ENCODE measurements at regions not wholly inside any gene's neighbourhood (a gene's known extent, or its start where the extent isn't known, plus 50 kb on each side); places are given as distances from the start of the nearest gene placed in this dataset.

DNA sequence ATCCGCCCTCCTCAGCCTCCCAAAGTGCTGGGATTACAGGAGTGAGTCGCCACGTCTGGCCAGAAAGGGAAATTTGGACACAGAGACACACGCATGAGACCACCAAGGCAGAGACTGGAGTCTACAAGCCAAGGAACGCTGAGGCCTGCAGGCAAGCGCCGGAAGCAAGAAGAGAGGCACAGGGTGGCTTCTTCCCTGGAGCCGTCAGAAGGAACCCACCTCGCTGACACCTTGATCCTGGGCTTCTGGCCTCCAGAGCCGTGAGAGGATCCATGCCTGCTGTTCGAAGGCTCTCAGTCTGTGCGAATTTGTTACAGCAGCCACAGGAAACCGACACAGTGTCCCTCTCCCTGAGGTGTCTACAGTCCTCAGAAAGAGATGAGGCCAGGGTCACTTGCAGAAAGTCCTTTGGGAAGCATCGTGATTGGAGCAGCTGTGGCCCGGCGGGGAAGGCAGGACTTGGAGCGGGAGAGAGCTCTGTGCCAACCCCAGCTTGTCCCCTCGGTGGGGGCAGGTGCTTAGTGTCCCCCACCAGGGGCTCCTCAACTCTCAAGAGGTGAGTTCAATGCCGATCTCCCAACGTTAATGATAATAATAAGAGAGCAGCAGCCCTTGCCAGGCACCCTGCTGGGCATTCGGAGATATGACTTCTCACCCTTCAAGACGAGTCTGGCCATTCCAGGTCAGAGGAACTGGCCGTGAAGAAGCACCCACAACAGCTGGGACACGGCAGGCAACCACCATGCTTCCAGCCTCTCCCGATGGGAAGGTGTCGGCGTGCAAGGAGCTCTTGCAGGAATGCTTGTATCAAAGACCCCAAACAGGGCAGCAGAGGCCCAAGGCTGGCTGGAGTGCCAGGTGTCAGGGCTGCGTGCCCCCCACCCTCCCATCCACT is 68.4 kb upstream of the TNRC6C start:
- Histone ChIP-seq H3K27me3 (ENCODE audit: control insufficient read depth in 3 of 3, insufficient read depth in 3 of 3, low read depth in 1 of 3, low read length in 3 of 3) (peaks cover 0 to 26% (median 0%) of the 10 kb centered on the region in 3 experiments), H2BK15ac (ENCODE audit: low read length) (no peak overlapping the region), H3K9me3 (replicated peaks in 1 of 2; ENCODE audit: control insufficient read depth in 2 of 2, insufficient read depth in 1 of 2, low read depth in 1 of 2, low read length in 2 of 2) (no peaks in the 10 kb centered on the region), H3K9ac (ENCODE audit: low read depth, low read length, poor library complexity) (no peak overlapping the region), H2AFZ (ENCODE audit: low read length) (no peak overlapping the region), H2BK5ac (ENCODE audit: low read length) (no peak overlapping the region), H4K91ac (ENCODE audit: low read depth, low read length, poor library complexity) (no peak overlapping the region), H3K36me3 (replicated peaks in 1 of 2; ENCODE audit: control insufficient read depth in 2 of 2, insufficient read depth in 2 of 2, low read length in 2 of 2) (no peaks in the 10 kb centered on the region), H2AK5ac (ENCODE audit: low read depth, low read length) (peak overlapping the region; percentile 2), H3K23ac (ENCODE audit: low read depth, low read length, poor library complexity) (no peak overlapping the region), H3K4me2 (ENCODE audit: insufficient read depth, low read length, poor library complexity, severe bottlenecking) (no peak overlapping the region), H3K4me1 (ENCODE audit: control insufficient read depth in 2 of 2, insufficient read depth in 1 of 2, low read depth in 1 of 2, low read length in 2 of 2) (peaks cover 6 to 9% of the 10 kb centered on the region in 2 donors), H3K14ac (ENCODE audit: low read length) (no peak overlapping the region), H3K4ac (ENCODE audit: low read length) (no peak overlapping the region), H3K4me3 (ENCODE audit: low read length in 2 of 2) (no peak overlapping the region), H2BK120ac (ENCODE audit: low read depth, low read length) (no peak overlapping the region), H3K18ac (ENCODE audit: low read length) (peak overlapping the region; percentile 51), H4K8ac (ENCODE audit: low read depth, low read length) (no peak overlapping the region), H3K79me1 (ENCODE audit: low read depth, low read length) (no peaks in the 10 kb centered on the region), H2BK12ac (ENCODE audit: low read length) (no peak overlapping the region), H3K27ac (replicated peaks; ENCODE audit: low read length) (no peak overlapping the region)
- WGBS, 2 donors (ENCODE audit: extremely low coverage in 2 of 2, insufficient read length in 2 of 2, insufficient replicate concordance in 1 of 2), result no CpG with 5 or more reads among the region's 28 CpGs
- no peak for DNase-seq (ENCODE audit: low spot score)

DNA sequence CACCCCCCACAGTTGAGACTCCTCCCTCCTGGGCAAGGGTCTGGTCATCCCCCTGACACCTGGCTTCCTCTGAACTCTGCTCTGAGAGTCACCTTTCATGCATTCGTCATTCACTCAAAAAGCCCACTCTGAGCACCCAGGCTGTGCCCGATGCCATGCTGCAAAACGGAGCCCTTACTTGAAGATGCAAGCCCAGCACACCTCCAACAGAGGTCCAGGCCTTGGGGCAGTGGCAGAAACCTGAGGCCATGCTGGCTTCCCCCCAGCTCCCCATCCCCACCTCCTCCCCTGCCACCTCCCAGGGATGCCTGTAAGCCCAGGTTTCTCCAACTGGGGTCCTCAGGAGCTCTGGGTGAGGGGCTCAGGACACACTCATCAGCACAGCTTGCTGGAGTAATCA is 67.7 kb upstream of the TNRC6C start:
- Histone ChIP-seq H3K4me3 (ENCODE audit: low read length in 2 of 2) (no peak overlapping the region), H4K8ac (ENCODE audit: low read depth, low read length) (no peak overlapping the region), H2AFZ (ENCODE audit: low read length) (no peak overlapping the region), H3K4me2 (ENCODE audit: insufficient read depth, low read length, poor library complexity, severe bottlenecking) (no peak overlapping the region), H3K4me1 (ENCODE audit: control insufficient read depth in 2 of 2, insufficient read depth in 1 of 2, low read depth in 1 of 2, low read length in 2 of 2) (peaks cover 6 to 9% of the 10 kb centered on the region in 2 donors), H3K18ac (ENCODE audit: low read length) (no peak overlapping the region), H4K91ac (ENCODE audit: low read depth, low read length, poor library complexity) (no peak overlapping the region), H3K23ac (ENCODE audit: low read depth, low read length, poor library complexity) (no peak overlapping the region), H3K79me1 (ENCODE audit: low read depth, low read length) (no peaks in the 10 kb centered on the region), H2BK12ac (ENCODE audit: low read length) (no peak overlapping the region), H3K9me3 (replicated peaks in 1 of 2; ENCODE audit: control insufficient read depth in 2 of 2, insufficient read depth in 1 of 2, low read depth in 1 of 2, low read length in 2 of 2) (no peaks in the 10 kb centered on the region), H2BK120ac (ENCODE audit: low read depth, low read length) (no peak overlapping the region), H2BK15ac (ENCODE audit: low read length) (no peak overlapping the region), H2AK5ac (ENCODE audit: low read depth, low read length) (no peak overlapping the region), H3K27me3 (ENCODE audit: control insufficient read depth in 3 of 3, insufficient read depth in 3 of 3, low read depth in 1 of 3, low read length in 3 of 3) (peaks cover 0 to 26% (median 0%) of the 10 kb centered on the region in 3 experiments), H3K4ac (ENCODE audit: low read length) (no peak overlapping the region), H3K27ac (replicated peaks; ENCODE audit: low read length) (no peak overlapping the region), H3K14ac (ENCODE audit: low read length) (no peak overlapping the region), H2BK5ac (ENCODE audit: low read length) (no peak overlapping the region), H3K9ac (ENCODE audit: low read depth, low read length, poor library complexity) (no peak overlapping the region), H3K36me3 (replicated peaks in 1 of 2; ENCODE audit: control insufficient read depth in 2 of 2, insufficient read depth in 2 of 2, low read length in 2 of 2) (no peaks in the 10 kb centered on the region)
- DNase-seq (ENCODE audit: low spot score), result no peak
- no CpG with 5 or more reads among the region's 3 CpGs for WGBS, 2 donors (ENCODE audit: extremely low coverage in 2 of 2, insufficient read length in 2 of 2, insufficient replicate concordance in 1 of 2)

DNA sequence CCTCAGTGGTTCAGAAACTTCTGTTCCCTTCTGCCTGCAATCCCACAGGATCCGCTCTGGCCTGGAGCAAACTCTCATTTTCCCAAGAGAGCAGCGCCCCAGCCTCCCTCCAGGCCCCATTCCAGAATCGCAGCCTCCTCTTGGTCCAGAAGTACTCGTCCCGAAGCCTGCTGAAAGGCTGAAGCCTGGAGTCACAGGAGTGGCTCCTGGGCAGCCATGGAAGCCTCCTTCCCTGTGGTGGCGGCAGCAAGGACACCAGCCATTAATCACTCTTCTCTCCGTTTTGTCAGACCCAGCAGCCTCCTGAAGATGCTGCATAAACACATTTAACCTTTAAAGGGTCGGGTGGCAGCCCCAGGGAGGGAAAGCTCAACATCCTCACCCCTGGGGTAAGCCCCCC is 66.9 kb upstream of the TNRC6C start:
- H2AK5ac ChIP-seq (ENCODE audit: low read depth, low read length), result no peak overlapping the region
- H3K79me1 ChIP-seq (ENCODE audit: low read depth, low read length), result no peaks in the 10 kb centered on the region
- H3K27ac ChIP-seq (replicated peaks; ENCODE audit: low read length), result no peak overlapping the region
- H3K4me3 ChIP-seq (ENCODE audit: low read length in 2 of 2), result no peak overlapping the region
- no peak overlapping the region for H3K18ac ChIP-seq (ENCODE audit: low read length)
- no peak overlapping the region for H2BK15ac ChIP-seq (ENCODE audit: low read length)
- H3K4ac ChIP-seq (ENCODE audit: low read length), result no peak overlapping the region
- no peak overlapping the region for H3K9ac ChIP-seq (ENCODE audit: low read depth, low read length, poor library complexity)
- no peak overlapping the region for H3K4me2 ChIP-seq (ENCODE audit: insufficient read depth, low read length, poor library complexity, severe bottlenecking)
- no peak overlapping the region for H4K91ac ChIP-seq (ENCODE audit: low read depth, low read length, poor library complexity)
- H3K27me3 ChIP-seq (ENCODE audit: control insufficient read depth in 3 of 3, insufficient read depth in 3 of 3, low read depth in 1 of 3, low read length in 3 of 3), result peaks cover 0 to 22% (median 0%) of the 10 kb centered on the region in 3 experiments
- H3K36me3 ChIP-seq (replicated peaks in 1 of 2; ENCODE audit: control insufficient read depth in 2 of 2, insufficient read depth in 2 of 2, low read length in 2 of 2), result no peaks in the 10 kb centered on the region
- no peaks in the 10 kb centered on the region for H3K9me3 ChIP-seq (replicated peaks in 1 of 2; ENCODE audit: control insufficient read depth in 2 of 2, insufficient read depth in 1 of 2, low read depth in 1 of 2, low read length in 2 of 2)
- no peak overlapping the region for H2BK120ac ChIP-seq (ENCODE audit: low read depth, low read length)
- DNase-seq (ENCODE audit: low spot score), result no peak
- H2AFZ ChIP-seq (ENCODE audit: low read length), result no peak overlapping the region
- H2BK5ac ChIP-seq (ENCODE audit: low read length), result no peak overlapping the region
- WGBS, 2 donors (ENCODE audit: extremely low coverage in 2 of 2, insufficient read length in 2 of 2, insufficient replicate concordance in 1 of 2), result no CpG with 5 or more reads among the region's 8 CpGs
- H2BK12ac ChIP-seq (ENCODE audit: low read length), result no peak overlapping the region
- H4K8ac ChIP-seq (ENCODE audit: low read depth, low read length), result no peak overlapping the region
- no peak overlapping the region for H3K14ac ChIP-seq (ENCODE audit: low read length)
- H3K23ac ChIP-seq (ENCODE audit: low read depth, low read length, poor library complexity), result no peak overlapping the region
- peaks cover 6 to 9% of the 10 kb centered on the region in 2 donors for H3K4me1 ChIP-seq (ENCODE audit: control insufficient read depth in 2 of 2, insufficient read depth in 1 of 2, low read depth in 1 of 2, low read length in 2 of 2)

DNA sequence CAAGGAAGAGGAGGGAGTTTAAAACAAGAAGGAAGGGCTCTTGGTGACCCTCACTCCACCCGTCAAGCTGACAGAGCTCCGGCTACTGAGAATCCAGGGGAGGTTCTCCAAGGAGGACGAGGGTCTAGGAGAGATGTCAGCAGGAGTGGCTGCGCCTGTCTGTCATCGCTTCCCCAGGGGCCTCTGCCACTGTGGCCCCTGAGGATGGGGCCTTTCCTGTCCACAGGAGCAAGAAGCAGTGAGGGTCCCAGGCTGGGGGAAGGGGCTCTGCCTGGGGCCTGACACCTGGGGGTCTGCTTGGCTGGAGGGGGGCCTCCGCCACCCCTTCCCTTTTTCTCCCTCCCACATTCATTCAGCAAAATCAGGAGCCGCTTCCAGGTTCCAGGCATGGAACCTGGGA is 66.5 kb upstream of the TNRC6C start:
- H2BK12ac ChIP-seq (ENCODE audit: low read length), result no peak overlapping the region
- no peak overlapping the region for H3K14ac ChIP-seq (ENCODE audit: low read length)
- DNase-seq (ENCODE audit: low spot score), result no peak
- no peak overlapping the region for H2AFZ ChIP-seq (ENCODE audit: low read length)
- no peak overlapping the region for H2AK5ac ChIP-seq (ENCODE audit: low read depth, low read length)
- H3K4me3 ChIP-seq (ENCODE audit: low read length in 2 of 2), result no peak overlapping the region
- H3K79me1 ChIP-seq (ENCODE audit: low read depth, low read length), result no peaks in the 10 kb centered on the region
- H3K9ac ChIP-seq (ENCODE audit: low read depth, low read length, poor library complexity), result no peak overlapping the region
- no peak overlapping the region for H4K91ac ChIP-seq (ENCODE audit: low read depth, low read length, poor library complexity)
- no CpG with 5 or more reads among the region's 7 CpGs for WGBS, 2 donors (ENCODE audit: extremely low coverage in 2 of 2, insufficient read length in 2 of 2, insufficient replicate concordance in 1 of 2)
- no peak overlapping the region for H2BK15ac ChIP-seq (ENCODE audit: low read length)
- no peaks in the 10 kb centered on the region for H3K9me3 ChIP-seq (replicated peaks in 1 of 2; ENCODE audit: control insufficient read depth in 2 of 2, insufficient read depth in 1 of 2, low read depth in 1 of 2, low read length in 2 of 2)
- no peak overlapping the region for H3K4me2 ChIP-seq (ENCODE audit: insufficient read depth, low read length, poor library complexity, severe bottlenecking)
- no peak overlapping the region for H2BK120ac ChIP-seq (ENCODE audit: low read depth, low read length)
- peak overlapping the region; percentile 11 for H3K18ac ChIP-seq (ENCODE audit: low read length)
- H3K4ac ChIP-seq (ENCODE audit: low read length), result no peak overlapping the region
- H3K36me3 ChIP-seq (replicated peaks in 1 of 2; ENCODE audit: control insufficient read depth in 2 of 2, insufficient read depth in 2 of 2, low read length in 2 of 2), result no peaks in the 10 kb centered on the region
- no peak overlapping the region for H3K27ac ChIP-seq (replicated peaks; ENCODE audit: low read length)
- no peak overlapping the region for H2BK5ac ChIP-seq (ENCODE audit: low read length)
- peaks cover 0 to 18% (median 0%) of the 10 kb centered on the region in 3 experiments for H3K27me3 ChIP-seq (ENCODE audit: control insufficient read depth in 3 of 3, insufficient read depth in 3 of 3, low read depth in 1 of 3, low read length in 3 of 3)
- no peak overlapping the region for H4K8ac ChIP-seq (ENCODE audit: low read depth, low read length)
- H3K4me1 ChIP-seq (ENCODE audit: control insufficient read depth in 2 of 2, insufficient read depth in 1 of 2, low read depth in 1 of 2, low read length in 2 of 2), result peaks cover 6 to 9% of the 10 kb centered on the region in 2 donors
- no peak overlapping the region for H3K23ac ChIP-seq (ENCODE audit: low read depth, low read length, poor library complexity)
